ENCODE measurements at regions not wholly inside any gene's neighbourhood (a gene's known extent, or its start where the extent isn't known, plus 50 kb on each side); places are given as distances from the start of the nearest gene placed in this dataset.

GRCh38 chr12:82015623-82016347, 256.6 kb upstream of the PPFIA2 start:
- no CpG with 5 or more reads among the region's 1 CpG for WGBS (ENCODE audit: insufficient coverage)
- DNase-seq: no peak
- Histone ChIP-seq H3K36me3 (ENCODE audit: control insufficient read depth, insufficient read depth, low read length) (no peaks in the 10 kb centered on the region), H3K27me3 (ENCODE audit: control insufficient read depth, insufficient read depth, low read length) (no peaks in the 10 kb centered on the region), H3K27ac (ENCODE audit: low read length) (no peak overlapping the region), H3K9me3 (replicated peaks; ENCODE audit: control insufficient read depth, low read depth, low read length) (peaks cover 3% of the 10 kb centered on the region), H3K4me1 (ENCODE audit: control insufficient read depth, insufficient read depth, low read length) (no peaks in the 10 kb centered on the region), H3K4me3 (ENCODE audit: low read length) (no peak overlapping the region)

- no peaks in the 10 kb centered on the region for H3K4me1 ChIP-seq (ENCODE audit: control insufficient read depth, insufficient read depth, low read length)
- H3K27ac ChIP-seq (ENCODE audit: low read length): no peak overlapping the region
- no peaks in the 10 kb centered on the region for H3K36me3 ChIP-seq (ENCODE audit: control insufficient read depth, insufficient read depth, low read length)
- H3K27me3 ChIP-seq (ENCODE audit: control insufficient read depth, insufficient read depth, low read length): no peaks in the 10 kb centered on the region
- H3K9me3 ChIP-seq (replicated peaks; ENCODE audit: control insufficient read depth, low read depth, low read length): no peaks in the 10 kb centered on the region
- DNase-seq: no peak
- no peak overlapping the region for H3K4me3 ChIP-seq (ENCODE audit: low read length)
- WGBS (ENCODE audit: insufficient coverage): 73% methylated on average over 2 of the region's 4 CpGs
Measured at GRCh38 chr12:82012176-82012575, 253.0 kb upstream of the PPFIA2 start.

- Histone ChIP-seq H3K36me3 (ENCODE audit: control insufficient read depth, insufficient read depth, low read length) (no peaks in the 10 kb centered on the region), H3K27me3 (ENCODE audit: control insufficient read depth, insufficient read depth, low read length) (no peaks in the 10 kb centered on the region), H3K4me1 (ENCODE audit: control insufficient read depth, insufficient read depth, low read length) (no peaks in the 10 kb centered on the region), H3K27ac (ENCODE audit: low read length) (no peak overlapping the region), H3K9me3 (replicated peaks; ENCODE audit: control insufficient read depth, low read depth, low read length) (no peaks in the 10 kb centered on the region), H3K4me3 (ENCODE audit: low read length) (no peak overlapping the region)
- WGBS (ENCODE audit: insufficient coverage): 89% methylated on average over 1 of the region's 2 CpGs
- no peak for DNase-seq
Measured at GRCh38 chr12:82009524-82009923, 250.4 kb upstream of the PPFIA2 start.

GRCh38 chr12:82008251-82008650, 249.1 kb upstream of the PPFIA2 start:
- no peak for DNase-seq
- Histone ChIP-seq H3K4me3 (ENCODE audit: low read length) (no peak overlapping the region), H3K27me3 (ENCODE audit: control insufficient read depth, insufficient read depth, low read length) (no peaks in the 10 kb centered on the region), H3K36me3 (ENCODE audit: control insufficient read depth, insufficient read depth, low read length) (no peaks in the 10 kb centered on the region), H3K4me1 (ENCODE audit: control insufficient read depth, insufficient read depth, low read length) (no peaks in the 10 kb centered on the region), H3K27ac (ENCODE audit: low read length) (no peak overlapping the region), H3K9me3 (replicated peaks; ENCODE audit: control insufficient read depth, low read depth, low read length) (no peaks in the 10 kb centered on the region)
- 77% methylated on average over 1 of the region's 1 CpG for WGBS (ENCODE audit: insufficient coverage)

GRCh38 chr12:81998761-81999378, 239.7 kb upstream of the PPFIA2 start:
- no peaks in the 10 kb centered on the region for H3K4me1 ChIP-seq (ENCODE audit: control insufficient read depth, insufficient read depth, low read length)
- no peaks in the 10 kb centered on the region for H3K36me3 ChIP-seq (ENCODE audit: control insufficient read depth, insufficient read depth, low read length)
- no peaks in the 10 kb centered on the region for H3K9me3 ChIP-seq (replicated peaks; ENCODE audit: control insufficient read depth, low read depth, low read length)
- H3K4me3 ChIP-seq (ENCODE audit: low read length): no peak overlapping the region
- H3K27ac ChIP-seq (ENCODE audit: low read length): no peak overlapping the region
- 67% methylated on average over 1 of the region's 2 CpGs for WGBS (ENCODE audit: insufficient coverage)
- DNase-seq: no peak
- H3K27me3 ChIP-seq (ENCODE audit: control insufficient read depth, insufficient read depth, low read length): no peaks in the 10 kb centered on the region

- WGBS (ENCODE audit: insufficient coverage): 40% methylated on average over 1 of the region's 2 CpGs
- no peak overlapping the region for H3K27ac ChIP-seq (ENCODE audit: low read length)
- peak; percentile 3 for DNase-seq
Measured at GRCh38 chr12:81992461-81992860, 233.3 kb upstream of the PPFIA2 start.

GRCh38 chr12:81991868-81992267, 232.7 kb upstream of the PPFIA2 start:
- no peaks in the 10 kb centered on the region for H3K4me1 ChIP-seq (ENCODE audit: control insufficient read depth, insufficient read depth, low read length)
- no peaks in the 10 kb centered on the region for H3K9me3 ChIP-seq (replicated peaks; ENCODE audit: control insufficient read depth, low read depth, low read length)
- DNase-seq: no peak

More at GRCh38 chr12:81992461-81992860, 233.3 kb upstream of the PPFIA2 start:
- H3K36me3 ChIP-seq (ENCODE audit: control insufficient read depth, insufficient read depth, low read length): no peaks in the 10 kb centered on the region
- no peaks in the 10 kb centered on the region for H3K27me3 ChIP-seq (ENCODE audit: control insufficient read depth, insufficient read depth, low read length)
- no peaks in the 10 kb centered on the region for H3K4me1 ChIP-seq (ENCODE audit: control insufficient read depth, insufficient read depth, low read length)
- H3K9me3 ChIP-seq (replicated peaks; ENCODE audit: control insufficient read depth, low read depth, low read length): no peaks in the 10 kb centered on the region
- no peak overlapping the region for H3K4me3 ChIP-seq (ENCODE audit: low read length)

GRCh38 chr12:81988362-81988761, 229.2 kb upstream of the PPFIA2 start:
- H3K4me1 ChIP-seq (ENCODE audit: control insufficient read depth, insufficient read depth, low read length): no peaks in the 10 kb centered on the region
- H3K27ac ChIP-seq (ENCODE audit: low read length): no peak overlapping the region
- no peak for DNase-seq
- H3K4me3 ChIP-seq (ENCODE audit: low read length): no peak overlapping the region
- WGBS (ENCODE audit: insufficient coverage): no CpG with 5 or more reads among the region's 1 CpG
- no peaks in the 10 kb centered on the region for H3K36me3 ChIP-seq (ENCODE audit: control insufficient read depth, insufficient read depth, low read length)
- peaks cover 2% of the 10 kb centered on the region for H3K9me3 ChIP-seq (replicated peaks; ENCODE audit: control insufficient read depth, low read depth, low read length)
- no peaks in the 10 kb centered on the region for H3K27me3 ChIP-seq (ENCODE audit: control insufficient read depth, insufficient read depth, low read length)

More at GRCh38 chr12:81991868-81992267, 232.7 kb upstream of the PPFIA2 start:
- no peak overlapping the region for H3K4me3 ChIP-seq (ENCODE audit: low read length)
- H3K27me3 ChIP-seq (ENCODE audit: control insufficient read depth, insufficient read depth, low read length): no peaks in the 10 kb centered on the region
- H3K36me3 ChIP-seq (ENCODE audit: control insufficient read depth, insufficient read depth, low read length): no peaks in the 10 kb centered on the region
- H3K27ac ChIP-seq (ENCODE audit: low read length): no peak overlapping the region

- Histone ChIP-seq H3K4me3 (ENCODE audit: low read length) (no peak overlapping the region), H3K9me3 (replicated peaks; ENCODE audit: control insufficient read depth, low read depth, low read length) (peaks cover 2% of the 10 kb centered on the region), H3K27me3 (ENCODE audit: control insufficient read depth, insufficient read depth, low read length) (no peaks in the 10 kb centered on the region), H3K27ac (ENCODE audit: low read length) (no peak overlapping the region), H3K4me1 (ENCODE audit: control insufficient read depth, insufficient read depth, low read length) (no peaks in the 10 kb centered on the region), H3K36me3 (ENCODE audit: control insufficient read depth, insufficient read depth, low read length) (no peaks in the 10 kb centered on the region)
- peak; percentile 1 for DNase-seq
- WGBS (ENCODE audit: insufficient coverage): no CpG with 5 or more reads among the region's 2 CpGs
Measured at GRCh38 chr12:81987371-81987770, 228.2 kb upstream of the PPFIA2 start.

GRCh38 chr12:81976661-81977060, 217.5 kb upstream of the PPFIA2 start:
- no CpG with 5 or more reads among the region's 2 CpGs for WGBS (ENCODE audit: insufficient coverage)
- no peak for DNase-seq
- H3K4me1 ChIP-seq (ENCODE audit: control insufficient read depth, insufficient read depth, low read length): no peaks in the 10 kb centered on the region

More at GRCh38 chr12:81976661-81977060, 217.5 kb upstream of the PPFIA2 start:
- Histone ChIP-seq H3K9me3 (replicated peaks; ENCODE audit: control insufficient read depth, low read depth, low read length) (no peaks in the 10 kb centered on the region), H3K36me3 (ENCODE audit: control insufficient read depth, insufficient read depth, low read length) (no peaks in the 10 kb centered on the region), H3K4me3 (ENCODE audit: low read length) (no peak overlapping the region), H3K27ac (ENCODE audit: low read length) (no peak overlapping the region), H3K27me3 (ENCODE audit: control insufficient read depth, insufficient read depth, low read length) (no peaks in the 10 kb centered on the region)
